Dermis blood vessel endothelial cell (primary cell): ENCODE measurements at regions not wholly inside any gene's neighbourhood (a gene's known extent, or its start where the extent isn't known, plus 50 kb on each side); places are given as distances from the start of the nearest gene placed in this dataset.

ENCODE experiments used
- DNase-seq: peaks from one replicate; pipeline ENCODE4 v3.0.0; 2010

GRCh38 chr5:52177193-52177592 lies 610.5 kb upstream of the ITGA1 start:
- DNase-seq: no peak

GRCh38 chr5:52181403-52181802 lies 606.3 kb upstream of the ITGA1 start:
- DNase-seq: no peak

DNA sequence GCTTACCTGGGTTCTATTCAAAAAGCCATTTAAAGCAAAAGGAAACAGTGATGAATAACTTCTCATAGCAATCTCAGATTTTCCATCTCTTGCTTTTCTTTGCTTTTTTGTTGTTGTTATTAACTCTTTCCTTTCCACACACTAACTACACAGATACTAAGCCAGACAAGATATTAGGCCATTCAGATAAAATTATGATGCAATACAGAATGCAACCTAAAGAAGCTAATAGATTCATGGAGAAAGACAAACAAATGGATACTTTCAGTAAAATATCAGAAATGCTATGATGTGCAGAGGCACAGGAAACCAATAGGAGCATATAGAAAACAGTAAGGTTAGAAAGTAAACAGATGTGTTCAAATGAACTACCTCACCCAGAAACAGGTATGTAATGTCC lies 597.0 kb upstream of the ITGA1 start:
- no peak for DNase-seq

GRCh38 chr5:52199833-52200232 lies 587.9 kb upstream of the ITGA1 start:
- DNase-seq: no peak

DNA sequence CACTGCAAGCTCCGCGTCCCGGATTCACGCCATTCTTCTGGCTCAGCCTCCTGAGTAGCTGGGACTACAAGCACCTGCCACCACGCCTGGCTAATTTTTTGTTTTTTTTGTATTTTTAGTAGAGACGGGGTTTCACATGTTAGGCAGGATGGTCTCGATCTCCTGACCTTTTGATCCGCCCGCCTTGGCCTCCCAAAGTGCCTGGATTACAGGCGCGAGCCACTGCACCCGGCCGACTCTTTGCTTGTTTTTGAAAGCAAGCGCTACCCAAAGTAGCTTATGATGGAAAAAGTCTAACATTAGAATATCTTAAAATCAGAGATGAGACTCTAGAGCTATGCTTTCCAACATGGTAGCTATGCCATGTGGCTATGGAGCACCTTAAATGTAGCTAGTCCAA lies 585.5 kb upstream of the ITGA1 start:
- no peak for DNase-seq

GRCh38 chr5:52204310-52204709 lies 583.4 kb upstream of the ITGA1 start:
- DNase-seq: no peak
